GM18502 (cell line): ENCODE measurements at regions not wholly inside any gene's neighbourhood (a gene's known extent, or its start where the extent isn't known, plus 50 kb on each side); places are given as distances from the start of the nearest gene placed in this dataset.

Experiments used
- ATAC-seq: cut with Tn5 transposase; IDR thresholded peaks from one replicate; pipeline ENCODE4 v1.9.1; 2021; ENCODE audit warnings: mild to moderate bottlenecking; ENCODE audit not compliant: unreplicated experiment, poor library complexity

DNA sequence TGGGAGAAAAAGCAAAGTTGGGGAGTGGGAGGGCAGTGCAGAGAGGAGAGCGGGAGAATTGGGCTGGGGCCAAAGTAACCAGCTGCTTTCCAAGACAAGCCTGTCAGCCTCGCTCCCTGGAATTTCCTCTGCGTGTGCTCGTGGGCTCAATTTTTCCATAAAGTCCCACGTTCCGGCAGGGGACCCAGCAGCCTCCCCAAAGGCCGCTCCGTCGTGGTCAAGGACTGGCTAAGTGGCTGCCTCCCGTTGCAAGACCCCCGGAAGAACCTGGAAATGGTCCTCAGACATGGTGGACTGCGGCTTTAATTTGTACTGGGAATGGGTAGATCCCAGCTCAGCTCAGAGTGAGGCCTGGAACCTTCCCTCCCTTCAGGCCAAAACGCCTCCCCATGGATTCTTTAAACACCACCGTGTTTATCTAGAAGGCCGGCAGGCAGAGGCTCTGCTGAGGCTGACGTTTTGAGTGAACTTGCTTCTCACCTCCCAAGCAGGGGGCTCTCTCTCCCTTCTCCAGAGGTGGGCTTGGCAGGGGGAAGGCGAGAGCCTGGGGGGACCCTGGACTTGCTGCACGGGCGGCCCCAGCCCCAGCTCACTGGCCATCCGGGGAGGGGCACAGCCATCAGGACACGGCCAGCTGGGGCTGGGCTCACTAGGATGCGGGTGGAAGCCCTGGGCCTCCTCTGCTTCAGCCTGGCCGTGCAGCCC, 190.0 kb downstream of the C16orf95 start:
- ATAC-seq, result no peak

GRCh38 chr16:87127766-87128147, 189.4 kb downstream of the C16orf95 start:
- ATAC-seq, result no peak

DNA sequence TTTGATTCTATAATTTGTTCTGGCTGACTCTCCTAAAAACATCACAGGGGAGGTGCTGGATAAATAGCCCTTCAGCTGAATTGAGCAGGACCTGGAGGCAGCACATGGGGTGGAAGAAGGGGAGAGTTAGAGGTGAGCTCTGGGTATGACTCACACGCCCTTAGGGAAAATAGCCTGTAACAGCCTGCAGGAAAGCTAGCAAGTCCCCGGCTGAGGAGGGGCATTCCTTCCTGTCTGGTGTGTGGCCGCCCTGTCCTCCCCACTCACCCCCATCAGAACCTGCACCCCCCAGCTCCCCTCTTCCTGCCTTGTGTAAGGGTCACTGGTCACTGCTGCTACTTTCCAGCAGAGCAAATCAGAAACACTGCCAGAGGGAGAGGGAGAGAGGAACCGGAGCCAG, 187.4 kb downstream of the C16orf95 start:
- no peak for ATAC-seq

DNA sequence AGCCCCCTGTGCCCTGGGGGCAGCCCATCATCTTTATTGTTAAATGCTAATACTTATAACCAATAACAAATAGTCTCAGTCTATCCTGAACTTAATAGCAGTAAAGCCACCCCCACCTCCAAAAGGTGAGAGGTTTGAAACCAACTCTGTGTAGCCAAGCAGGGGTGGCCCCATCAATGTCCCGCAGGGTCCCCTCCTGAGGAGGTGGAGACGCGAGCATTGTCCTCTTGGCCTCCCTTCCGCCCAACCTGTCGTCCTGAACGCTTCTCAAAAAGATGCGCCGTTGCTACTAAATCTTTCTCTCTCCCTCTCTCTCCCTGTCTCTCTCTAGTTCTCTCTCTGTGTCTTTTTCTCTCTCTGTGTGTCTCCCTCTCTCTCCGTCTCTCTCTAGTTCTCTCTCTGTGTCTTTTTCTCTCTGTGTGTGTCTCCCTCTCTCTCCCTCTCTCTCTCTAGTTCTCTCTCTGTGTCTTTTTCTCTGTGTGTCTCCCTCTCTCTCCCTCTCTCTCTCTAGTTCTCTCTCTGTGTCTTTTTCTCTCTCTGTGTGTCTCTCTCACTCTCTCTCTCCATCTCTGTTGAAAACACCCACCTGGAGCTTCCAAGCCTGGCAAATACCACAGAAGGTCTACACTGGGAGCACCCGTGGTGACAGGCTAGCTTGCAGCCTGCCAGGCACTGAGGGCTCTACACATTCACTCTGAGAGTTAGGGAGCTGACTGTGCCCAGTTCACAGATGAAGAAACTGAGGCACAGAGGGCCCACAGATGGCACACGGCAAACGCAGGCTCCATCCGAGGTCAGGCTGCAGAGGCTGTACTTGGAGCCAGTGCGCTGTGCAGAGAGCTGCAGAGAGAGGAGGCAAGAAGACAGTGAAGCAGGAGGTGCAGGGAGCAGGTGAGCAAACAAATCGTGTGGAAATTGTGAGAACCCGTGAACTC, 185.9 kb downstream of the C16orf95 start:
- no peak for ATAC-seq

DNA sequence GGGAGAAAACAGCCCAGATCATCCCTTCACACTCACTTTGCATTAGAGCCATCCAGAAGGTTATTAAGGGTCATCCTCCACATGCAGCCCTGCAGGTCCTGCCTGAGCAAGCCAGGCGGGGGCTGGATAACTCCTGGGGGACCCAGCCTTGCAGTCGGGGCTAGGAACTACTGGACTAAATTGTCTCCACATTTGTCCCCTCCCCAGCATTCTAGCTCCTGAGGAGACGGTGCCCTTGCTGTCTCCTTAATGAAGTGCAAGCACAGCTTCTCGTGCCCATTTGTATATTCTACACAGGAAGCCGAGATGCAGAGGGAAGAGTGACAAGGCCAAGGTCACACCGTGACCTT, 185.2 kb downstream of the C16orf95 start:
- ATAC-seq, result no peak

DNA sequence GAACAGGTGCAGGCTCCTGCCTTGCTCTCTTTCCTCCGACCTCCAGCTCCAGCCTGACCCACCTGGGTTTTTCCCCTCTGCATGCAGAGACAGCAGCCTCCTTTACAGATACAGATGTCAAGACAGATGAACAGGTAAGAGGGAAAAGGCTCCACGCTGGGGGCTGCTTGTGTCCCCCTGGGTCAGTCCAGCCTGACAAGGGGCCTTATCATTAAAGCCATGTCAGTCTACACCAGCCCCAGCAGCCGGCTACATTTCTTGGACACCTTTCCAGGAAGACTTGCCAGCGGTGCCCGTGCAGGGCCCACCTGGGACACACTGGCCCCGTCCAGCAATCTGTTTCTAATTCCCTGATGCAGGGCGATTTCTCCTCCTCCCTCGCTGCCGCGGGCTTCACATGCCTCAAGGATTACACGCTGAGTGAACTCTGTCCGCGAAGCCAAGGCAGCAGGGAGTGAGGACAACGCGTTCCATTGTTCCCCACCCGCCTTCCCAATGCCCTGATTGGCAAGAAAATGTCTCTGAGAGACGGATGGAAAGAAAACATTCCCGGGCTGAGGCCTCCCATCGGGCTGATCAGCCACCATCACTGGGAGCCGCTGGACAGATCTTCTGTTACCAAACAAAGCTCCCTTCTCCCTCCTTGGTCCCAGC, 184.7 kb downstream of the C16orf95 start:
- ATAC-seq, result no peak

- no peak for ATAC-seq
Measured at GRCh38 chr16:87133112-87133850, 183.9 kb downstream of the C16orf95 start.

DNA sequence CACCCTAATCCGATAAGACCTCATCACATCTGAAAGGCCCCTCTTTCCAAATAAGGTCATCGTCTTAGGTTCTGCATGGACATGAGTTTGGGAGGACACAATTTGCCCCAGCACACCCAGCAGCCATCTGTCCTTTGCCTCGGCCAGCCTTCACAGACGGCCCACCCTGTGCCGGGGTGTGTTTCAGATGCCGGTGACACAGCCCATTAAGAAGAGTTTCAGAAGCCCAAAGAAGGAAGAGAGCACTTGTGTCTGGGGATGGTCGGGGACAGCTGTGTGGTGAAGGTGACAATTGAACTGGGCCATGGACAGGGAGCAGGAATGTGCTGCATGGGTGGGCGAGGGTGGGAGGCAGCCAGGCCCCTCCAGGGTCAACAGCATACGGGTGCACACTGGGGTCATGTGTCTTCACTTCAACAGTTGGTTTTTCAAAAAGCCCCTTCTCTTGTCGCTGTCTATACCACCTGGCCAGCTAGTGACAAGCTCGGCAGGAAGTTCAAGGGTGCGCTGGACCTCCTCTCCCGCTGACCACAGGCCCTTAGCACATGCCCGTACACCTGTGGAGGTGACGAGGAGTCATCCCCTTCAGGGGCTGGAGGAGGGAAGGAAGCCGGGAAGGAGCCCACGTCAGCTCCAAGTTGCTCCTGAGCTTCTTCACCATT, 183.1 kb downstream of the C16orf95 start:
- ATAC-seq, result no peak

GRCh38 chr16:87134628-87134995, 182.6 kb downstream of the C16orf95 start:
- no peak for ATAC-seq

DNA sequence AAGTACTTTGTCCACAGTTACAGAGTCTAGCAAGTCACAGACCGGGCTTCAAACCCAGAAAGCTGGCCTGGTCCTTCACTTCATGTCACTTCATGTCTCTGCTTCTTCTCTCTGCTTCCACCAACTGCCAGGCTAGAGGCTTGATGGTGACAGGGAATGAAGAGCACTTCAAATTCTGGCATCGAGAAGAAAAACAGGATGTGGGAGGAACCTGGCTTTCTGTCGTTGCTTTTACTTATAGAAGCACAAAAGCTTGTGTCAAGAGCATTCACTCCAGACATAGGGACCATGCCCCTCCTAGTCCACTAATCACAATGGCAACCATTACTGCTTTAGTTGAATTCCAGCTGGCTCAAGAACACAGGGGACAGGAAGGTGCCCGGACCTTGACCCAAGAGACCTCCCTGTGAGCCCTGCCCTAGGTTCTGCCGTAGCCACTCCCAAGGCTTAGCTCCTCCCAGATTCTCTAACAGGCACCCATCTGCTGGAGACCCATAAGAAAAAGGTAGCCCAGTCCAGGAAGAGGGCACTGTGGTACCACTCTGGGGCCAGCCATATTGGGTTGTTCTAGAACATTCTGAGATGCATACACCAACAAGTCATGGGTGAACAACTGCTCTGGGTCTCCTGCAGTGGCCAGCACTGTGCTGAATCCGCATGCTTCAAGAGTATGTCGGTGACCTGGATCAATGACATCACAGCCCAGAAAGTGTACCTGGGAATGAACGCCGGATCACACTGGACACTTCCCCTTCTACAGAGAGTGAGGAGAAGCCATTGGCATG, 181.8 kb downstream of the C16orf95 start:
- no peak for ATAC-seq

DNA sequence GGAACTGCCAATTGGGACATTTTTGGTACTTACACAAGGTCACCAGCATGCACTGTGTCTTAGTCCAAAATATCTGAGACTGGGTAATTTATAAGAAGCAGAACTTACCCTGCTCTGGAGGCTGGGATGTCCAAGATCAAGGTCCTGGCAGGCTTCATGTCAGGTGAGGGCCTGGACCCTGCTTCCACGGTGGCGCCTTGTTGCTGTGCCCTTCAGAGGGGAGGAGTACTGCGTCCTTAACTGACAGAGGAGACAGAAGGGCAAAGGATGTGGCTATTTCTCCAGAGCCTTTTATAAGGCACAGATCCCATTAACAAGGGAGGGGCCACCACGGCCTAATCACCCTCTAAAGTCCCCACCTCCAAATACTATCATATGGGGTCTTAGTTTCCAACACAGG, 178.9 kb downstream of the C16orf95 start:
- no peak for ATAC-seq

DNA sequence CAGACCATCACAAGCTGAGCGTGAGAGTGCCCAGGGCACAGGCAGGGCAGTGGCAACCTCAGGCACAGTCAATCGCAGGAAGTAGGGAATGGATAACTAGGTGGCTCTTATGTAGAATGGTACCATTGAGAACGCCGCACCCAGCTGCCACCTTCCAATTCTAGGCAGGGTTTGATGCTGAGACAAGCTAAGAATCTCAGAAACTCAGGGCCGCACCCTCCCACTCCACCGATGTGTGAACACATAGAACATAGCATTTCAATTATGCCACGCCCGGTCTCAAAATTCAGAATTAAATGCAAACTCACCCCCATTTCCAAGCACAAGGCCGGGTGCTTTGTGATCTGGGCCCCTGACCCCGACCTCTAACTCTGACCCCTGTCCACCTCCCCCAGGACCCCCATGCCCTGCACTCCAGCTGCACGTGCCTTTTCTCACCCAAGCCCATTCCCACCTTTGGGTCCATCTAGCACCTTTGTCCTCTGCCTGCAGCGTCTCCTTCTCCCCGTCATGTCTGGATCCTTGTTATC, 178.4 kb downstream of the C16orf95 start:
- ATAC-seq, result no peak

DNA sequence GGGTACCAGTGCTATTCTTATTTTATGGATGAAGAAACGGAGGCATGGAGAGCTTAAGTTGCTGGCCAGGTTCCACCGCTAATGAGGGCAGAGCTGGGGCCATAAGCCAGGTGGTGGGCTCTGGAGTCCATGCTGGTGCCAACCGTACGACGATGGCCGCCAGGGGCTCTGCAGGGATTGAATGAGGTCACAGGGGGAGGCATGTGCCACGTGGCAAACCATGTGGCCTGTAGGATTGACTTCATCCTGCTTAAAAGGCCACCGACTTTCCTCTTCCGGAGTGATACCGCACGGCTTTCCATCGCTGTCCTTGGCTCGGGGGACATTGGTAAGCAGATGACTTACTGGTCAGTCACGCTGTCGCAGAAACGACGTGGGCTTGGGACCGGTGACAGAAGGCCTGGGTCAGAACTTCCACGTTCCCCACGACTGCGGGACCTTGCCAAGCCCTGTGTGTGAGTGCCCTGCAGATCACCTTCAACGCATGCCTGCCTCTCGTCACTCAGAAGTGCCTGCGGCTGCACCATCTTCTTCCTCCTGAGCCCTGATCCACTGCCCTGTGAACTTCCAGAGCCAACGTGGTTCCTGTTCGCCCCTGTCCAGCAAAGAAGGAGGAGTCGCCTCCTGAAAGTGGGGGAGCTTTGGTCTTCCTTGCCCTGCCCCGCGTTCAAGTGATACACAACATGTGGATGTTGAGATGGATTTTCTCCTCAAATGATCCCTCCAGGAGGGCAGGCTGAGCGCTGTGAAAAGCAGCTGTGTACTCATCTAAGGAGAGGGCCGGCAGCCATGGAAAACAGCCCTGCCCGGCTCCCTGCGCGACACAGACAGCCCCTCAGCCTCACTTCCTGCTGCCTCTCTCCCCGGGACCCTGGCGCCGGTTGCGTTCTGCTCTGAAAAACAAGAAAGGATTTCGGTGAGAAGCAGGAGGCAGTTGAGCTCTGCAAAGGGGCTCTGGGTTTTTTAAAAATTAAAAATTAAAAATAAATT, 176.7 kb downstream of the C16orf95 start:
- ATAC-seq, result no peak

DNA sequence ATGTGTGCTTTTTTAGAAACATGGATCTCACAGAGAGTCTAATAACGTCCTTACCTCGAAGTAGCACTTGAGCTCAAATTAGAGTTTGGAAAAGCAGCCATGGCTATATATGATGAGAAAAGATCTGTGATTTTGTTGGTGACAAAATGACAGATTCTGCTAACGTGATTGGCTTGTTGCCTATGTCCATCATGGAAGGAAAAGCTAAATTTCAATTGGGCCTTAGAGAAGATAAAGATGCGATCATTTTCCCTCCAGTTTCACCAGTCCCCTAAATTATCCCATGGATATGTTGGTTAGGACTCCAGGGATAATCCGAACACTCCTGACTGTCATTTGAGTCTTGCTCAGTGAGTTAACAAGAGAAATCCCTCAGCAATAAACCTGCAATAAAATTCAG, 175.8 kb downstream of the C16orf95 start:
- ATAC-seq, result no peak

DNA sequence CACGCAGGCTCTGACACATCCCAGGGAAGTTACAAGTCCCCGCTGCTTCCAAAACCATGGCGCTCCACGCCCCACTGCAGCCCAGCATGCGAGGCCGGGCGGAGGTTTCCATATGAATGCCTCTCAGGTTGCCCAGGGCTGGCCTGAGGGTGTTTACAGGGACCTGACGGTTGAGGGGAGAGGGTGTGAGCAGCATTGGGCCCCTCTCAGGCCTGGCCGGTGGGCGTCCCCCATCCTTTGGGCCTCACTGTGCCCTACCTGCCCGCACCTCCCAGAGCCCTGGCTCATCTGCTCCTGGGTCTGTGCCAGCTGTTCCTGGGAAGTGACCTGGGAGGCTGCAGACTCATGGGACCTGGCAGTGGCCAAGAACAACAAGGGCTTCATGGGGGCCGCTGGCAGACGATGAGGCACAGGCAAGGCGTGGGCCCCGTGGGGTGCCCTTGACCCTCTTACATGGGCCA, 173.5 kb downstream of the C16orf95 start:
- no peak for ATAC-seq

DNA sequence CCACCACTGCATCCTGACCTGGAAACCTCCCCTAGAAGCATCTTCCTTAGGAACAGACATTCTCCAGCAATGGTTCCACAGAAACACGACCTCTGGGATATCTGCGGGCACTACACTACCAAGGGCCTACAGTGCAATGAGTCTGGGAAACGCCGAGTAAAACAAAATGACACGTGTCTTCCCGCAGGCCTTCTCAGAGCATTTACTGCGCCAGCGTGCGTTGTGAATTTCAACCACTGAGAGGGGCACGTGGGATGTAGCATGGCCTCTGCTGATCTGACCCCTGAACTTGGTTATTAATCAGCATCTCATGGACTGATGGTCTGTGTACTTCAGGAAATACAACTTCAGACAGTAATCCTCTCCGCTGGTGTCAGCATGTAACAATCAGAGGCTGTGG, 173.0 kb downstream of the C16orf95 start:
- no peak for ATAC-seq

GRCh38 chr16:87145181-87146176, 171.7 kb downstream of the C16orf95 start:
- no peak for ATAC-seq
